Hepatocyte (in vitro differentiated cells): ENCODE measurements at regions not wholly inside any gene's neighbourhood (a gene's known extent, or its start where the extent isn't known, plus 50 kb on each side); places are given as distances from the start of the nearest gene placed in this dataset.

Experiments used
- EZH2phosphoT487 ChIP-seq: fragments of 200-600 bp; sonication (generic); IDR thresholded peaks from one replicate; pipeline ENCODE4 v1.6.1; 2018; ENCODE audit warnings: antibody characterized with exemption, mild to moderate bottlenecking, low read depth, moderate library complexity; ENCODE audit not compliant: unreplicated experiment, severe bottlenecking
- TF ChIP-seq, protein P1 (sequence below): fragments of 200-600 bp; sonication (generic); IDR thresholded peaks from 2 replicates; pipeline ENCODE4 v1.5.1; 2016; ENCODE audit warnings: antibody characterized with exemption, mild to moderate bottlenecking; ENCODE audit not compliant: poor library complexity

DNA sequence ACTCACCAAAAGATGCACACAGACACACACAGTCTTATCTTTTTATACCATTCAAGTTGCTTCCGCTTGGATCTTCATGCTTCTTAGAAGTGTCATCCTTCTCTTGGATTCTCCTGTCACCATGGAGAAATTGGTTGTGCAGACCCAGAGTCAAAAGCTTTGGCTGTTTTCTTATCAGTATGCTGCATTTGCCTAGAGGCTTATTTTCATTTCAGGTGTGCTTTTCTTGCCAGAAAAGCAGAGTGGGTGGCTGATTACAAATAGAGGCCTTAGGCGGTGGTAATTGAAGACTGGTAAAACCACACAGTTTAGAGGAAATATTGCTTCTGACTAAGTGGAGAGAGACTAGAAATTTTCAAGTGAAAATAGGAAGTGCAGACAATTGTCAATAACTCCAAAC, 70.2 kb upstream of the TLE4 start:
- TF ChIP-seq, protein P1, sequence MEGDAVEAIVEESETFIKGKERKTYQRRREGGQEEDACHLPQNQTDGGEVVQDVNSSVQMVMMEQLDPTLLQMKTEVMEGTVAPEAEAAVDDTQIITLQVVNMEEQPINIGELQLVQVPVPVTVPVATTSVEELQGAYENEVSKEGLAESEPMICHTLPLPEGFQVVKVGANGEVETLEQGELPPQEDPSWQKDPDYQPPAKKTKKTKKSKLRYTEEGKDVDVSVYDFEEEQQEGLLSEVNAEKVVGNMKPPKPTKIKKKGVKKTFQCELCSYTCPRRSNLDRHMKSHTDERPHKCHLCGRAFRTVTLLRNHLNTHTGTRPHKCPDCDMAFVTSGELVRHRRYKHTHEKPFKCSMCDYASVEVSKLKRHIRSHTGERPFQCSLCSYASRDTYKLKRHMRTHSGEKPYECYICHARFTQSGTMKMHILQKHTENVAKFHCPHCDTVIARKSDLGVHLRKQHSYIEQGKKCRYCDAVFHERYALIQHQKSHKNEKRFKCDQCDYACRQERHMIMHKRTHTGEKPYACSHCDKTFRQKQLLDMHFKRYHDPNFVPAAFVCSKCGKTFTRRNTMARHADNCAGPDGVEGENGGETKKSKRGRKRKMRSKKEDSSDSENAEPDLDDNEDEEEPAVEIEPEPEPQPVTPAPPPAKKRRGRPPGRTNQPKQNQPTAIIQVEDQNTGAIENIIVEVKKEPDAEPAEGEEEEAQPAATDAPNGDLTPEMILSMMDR = no peak
- no peak for TF ChIP-seq EZH2phosphoT487
